ENCODE measurements at regions not wholly inside any gene's neighbourhood (a gene's known extent, or its start where the extent isn't known, plus 50 kb on each side); places are given as distances from the start of the nearest gene placed in this dataset.
"Not testable (repeated sequence)": the region's sequence is repeated elsewhere in the genome, so short reads cannot be mapped to it uniquely, and the experiment has no call there.

DNA sequence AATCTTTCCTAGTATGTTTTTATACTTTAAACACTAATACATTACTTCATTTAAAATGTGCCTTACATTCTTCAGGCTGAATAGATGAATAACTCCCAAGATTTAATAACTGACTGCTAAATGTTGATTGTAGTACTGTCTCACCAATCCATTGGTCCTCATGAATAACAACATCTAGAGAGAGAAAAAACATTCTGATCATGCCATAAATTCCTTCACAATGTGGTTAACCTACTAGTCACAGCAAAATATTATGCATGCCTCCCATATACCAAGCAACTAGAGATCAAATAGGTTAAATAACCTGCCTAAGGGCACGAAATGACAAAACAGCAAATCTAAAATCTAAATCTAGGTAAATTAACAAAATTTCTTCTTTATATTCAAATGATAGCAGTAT is 66.2 kb downstream of the SYT15 start:
- DNase-seq; H3K27me3 ChIP-seq (ENCODE audit: insufficient read depth, low read depth, severe bottlenecking); H3K4me3 ChIP-seq (ENCODE audit: low read depth, low read length); H3K36me3 ChIP-seq; H3K27ac ChIP-seq; H3K9me3 ChIP-seq (ENCODE audit: severe bottlenecking): not testable (repeated sequence)

DNA sequence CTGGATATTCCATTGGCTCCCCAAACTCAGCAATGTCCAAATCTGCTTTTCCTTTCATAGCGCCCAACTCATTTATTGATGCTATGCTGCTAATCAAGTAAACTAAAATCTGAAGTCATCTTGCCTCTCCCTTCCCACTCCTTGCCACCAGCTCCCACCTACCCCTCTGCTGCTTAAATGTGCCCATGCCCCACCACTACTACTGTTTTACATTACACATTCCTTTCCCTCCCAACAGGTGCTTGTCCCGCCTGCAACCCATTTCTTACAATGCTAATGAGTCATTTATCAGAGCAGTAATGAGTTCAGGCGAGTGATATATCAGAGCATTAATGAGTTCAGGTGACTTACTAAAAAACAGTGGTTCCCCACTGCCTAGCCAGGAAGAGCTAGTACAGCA is 67.2 kb downstream of the SYT15 start:
- not testable (repeated sequence) for H3K36me3 ChIP-seq; H3K4me3 ChIP-seq (ENCODE audit: low read depth, low read length); H3K9me3 ChIP-seq (ENCODE audit: severe bottlenecking); H3K27ac ChIP-seq; DNase-seq; H3K27me3 ChIP-seq (ENCODE audit: insufficient read depth, low read depth, severe bottlenecking)

DNA sequence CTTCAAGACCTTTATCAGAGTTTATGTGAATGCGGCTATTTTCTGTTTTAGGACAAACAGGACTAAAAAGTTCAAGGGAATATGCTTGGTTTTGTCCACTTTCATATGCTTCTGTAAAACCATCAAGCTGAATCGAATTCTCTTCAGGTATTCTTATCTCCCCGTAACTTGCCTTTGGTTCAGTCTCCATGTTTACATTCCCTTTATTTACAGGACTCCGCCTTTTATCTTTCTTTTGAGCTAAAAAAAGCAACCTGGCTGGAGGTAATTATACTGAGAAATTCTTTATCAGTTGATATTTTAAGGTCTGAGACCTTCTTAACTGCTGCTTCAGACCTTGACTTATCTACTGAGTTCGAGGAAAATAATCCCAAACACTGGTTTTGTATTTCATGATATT is 72.0 kb downstream of the SYT15 start:
- not testable (repeated sequence) for H3K4me3 ChIP-seq (ENCODE audit: low read depth, low read length); DNase-seq; H3K27me3 ChIP-seq (ENCODE audit: insufficient read depth, low read depth, severe bottlenecking); H3K27ac ChIP-seq; H3K9me3 ChIP-seq (ENCODE audit: severe bottlenecking); H3K36me3 ChIP-seq

DNA sequence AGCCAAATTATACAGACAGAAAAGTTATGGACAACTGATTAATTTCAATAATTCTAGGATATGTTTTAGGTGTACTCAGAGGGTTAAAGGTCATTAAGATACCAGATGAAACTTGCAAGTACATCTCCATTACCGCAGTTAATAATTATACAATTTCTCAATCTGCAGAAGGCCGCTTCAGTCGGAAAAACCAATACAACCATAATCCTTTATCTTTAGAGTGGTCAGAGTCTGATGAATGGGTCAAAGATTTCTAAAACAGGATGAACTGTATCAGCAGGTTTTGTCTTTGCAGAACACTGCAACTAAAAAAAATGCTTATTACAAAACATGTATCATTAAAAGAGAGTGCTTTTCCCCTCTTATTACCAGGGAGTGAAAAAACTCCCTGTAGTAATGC is 78.5 kb downstream of the SYT15 start:
- not testable (repeated sequence) for H3K27me3 ChIP-seq (ENCODE audit: insufficient read depth, low read depth, severe bottlenecking); H3K27ac ChIP-seq; DNase-seq; H3K36me3 ChIP-seq; H3K4me3 ChIP-seq (ENCODE audit: low read depth, low read length); H3K9me3 ChIP-seq (ENCODE audit: severe bottlenecking)

DNA sequence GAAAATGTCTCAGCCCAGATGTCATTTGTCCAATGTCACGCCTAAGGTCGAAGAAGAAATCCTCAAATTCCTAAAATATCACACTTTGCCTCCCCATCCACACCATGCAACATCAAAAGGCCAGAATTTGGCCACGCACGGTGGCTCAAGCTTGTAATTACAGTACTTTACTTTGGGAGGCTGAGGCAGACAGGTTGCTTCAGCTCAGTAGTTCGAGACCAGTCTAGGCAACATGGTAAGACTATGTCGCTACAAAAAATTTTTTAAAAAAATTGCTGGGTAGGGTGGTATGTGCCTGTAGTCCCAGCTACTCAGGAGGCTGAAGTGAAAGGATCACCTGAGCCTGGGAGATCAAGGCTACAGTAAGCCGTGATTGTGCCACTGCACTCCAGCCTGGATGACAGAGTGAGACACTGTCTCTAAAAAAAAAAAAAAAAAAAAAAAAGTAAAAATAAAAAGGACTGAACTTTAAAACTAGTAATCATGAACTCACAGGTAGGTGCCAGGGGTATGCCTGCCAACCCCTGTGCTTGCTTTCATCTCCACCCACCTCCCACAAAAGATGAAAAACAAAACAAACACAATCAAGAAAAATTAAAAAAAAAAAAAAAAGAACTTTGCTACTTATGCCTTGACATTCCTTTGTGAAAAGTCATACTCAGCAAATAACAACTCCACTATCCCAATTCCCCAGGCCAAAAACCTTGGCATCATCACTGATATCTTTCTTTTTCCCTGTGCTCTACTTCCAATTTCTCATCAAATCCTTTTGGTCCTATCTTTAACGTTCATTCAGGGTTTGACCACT is 81.3 kb downstream of the SYT15 start:
- not testable (repeated sequence) for H3K9me3 ChIP-seq (ENCODE audit: severe bottlenecking); H3K27me3 ChIP-seq (ENCODE audit: insufficient read depth, low read depth, severe bottlenecking); H3K27ac ChIP-seq; H3K4me3 ChIP-seq (ENCODE audit: low read depth, low read length); DNase-seq; H3K36me3 ChIP-seq

DNA sequence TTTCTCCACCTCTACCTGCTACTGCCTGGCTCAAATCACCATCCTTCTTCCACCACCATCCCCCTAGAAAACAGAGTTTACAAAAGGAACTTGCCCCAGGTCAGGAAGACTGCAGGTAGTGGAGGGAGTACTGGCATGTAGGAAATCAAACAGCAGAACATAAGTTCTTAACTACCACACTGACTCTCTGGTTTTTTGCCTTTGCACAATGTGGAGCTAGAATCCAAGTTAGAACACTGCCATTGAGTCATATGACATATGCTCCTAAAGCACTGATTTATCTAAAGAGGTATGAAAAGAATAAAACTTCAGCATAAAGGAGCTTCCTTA is 81.9 kb downstream of the SYT15 start:
- H3K4me3 ChIP-seq (ENCODE audit: low read depth, low read length); H3K9me3 ChIP-seq (ENCODE audit: severe bottlenecking); H3K27ac ChIP-seq; H3K27me3 ChIP-seq (ENCODE audit: insufficient read depth, low read depth, severe bottlenecking); DNase-seq; H3K36me3 ChIP-seq: not testable (repeated sequence)

DNA sequence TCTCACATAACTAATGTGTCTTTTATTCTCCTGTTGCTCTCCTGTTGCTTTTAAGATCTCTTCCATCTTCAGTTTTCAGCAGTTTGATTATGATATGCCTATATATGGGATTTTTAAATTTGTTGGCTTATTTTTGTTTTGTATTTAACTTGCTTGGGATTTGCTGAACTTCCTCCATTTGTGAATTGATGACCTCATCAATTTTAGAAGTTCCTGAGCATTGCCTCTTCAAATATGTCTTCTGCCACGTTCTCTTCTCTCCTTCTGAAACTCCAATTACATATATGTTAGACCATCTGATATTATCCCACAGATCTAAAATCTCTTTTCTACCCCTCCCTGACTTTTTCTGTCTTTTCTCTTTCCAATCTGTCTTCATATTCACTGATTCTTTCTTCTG is 86.6 kb downstream of the SYT15 start:
- not testable (repeated sequence) for H3K27ac ChIP-seq; H3K36me3 ChIP-seq; DNase-seq; H3K9me3 ChIP-seq (ENCODE audit: severe bottlenecking); H3K27me3 ChIP-seq (ENCODE audit: insufficient read depth, low read depth, severe bottlenecking); H3K4me3 ChIP-seq (ENCODE audit: low read depth, low read length)

DNA sequence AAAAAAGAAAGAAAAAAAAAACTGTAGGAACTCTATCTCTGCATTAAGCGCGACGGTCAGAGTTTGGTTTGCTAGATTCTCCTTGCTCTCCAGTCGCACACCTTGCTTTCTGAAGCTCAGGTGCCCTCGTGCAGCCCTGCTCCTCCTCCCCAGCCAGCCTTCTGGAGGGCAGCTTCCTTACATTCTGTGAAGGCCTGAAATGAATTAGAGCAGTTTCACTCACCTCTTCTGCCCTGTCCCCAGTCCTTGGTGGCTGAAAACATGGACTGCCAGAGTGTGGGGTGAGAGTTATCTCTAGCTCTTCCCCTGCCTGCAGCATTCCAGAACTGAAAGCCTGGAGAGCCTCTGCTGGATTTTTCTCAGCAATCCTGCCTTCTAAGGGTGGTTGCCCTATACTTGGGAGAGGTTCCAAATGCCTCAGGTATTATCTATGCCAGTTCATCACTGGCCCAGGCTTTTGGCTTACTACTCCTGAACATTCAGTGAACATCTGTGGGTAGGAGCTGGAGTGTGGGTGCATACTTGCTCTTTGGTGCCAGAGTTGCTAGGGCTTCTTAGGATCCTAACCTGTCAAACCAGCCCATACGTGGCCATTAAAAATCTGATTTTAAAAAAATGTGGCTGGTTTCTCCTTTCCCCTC is 89.5 kb downstream of the SYT15 start:
- not testable (repeated sequence) for H3K27me3 ChIP-seq (ENCODE audit: insufficient read depth, low read depth, severe bottlenecking); H3K9me3 ChIP-seq (ENCODE audit: severe bottlenecking); H3K27ac ChIP-seq; H3K36me3 ChIP-seq; DNase-seq; H3K4me3 ChIP-seq (ENCODE audit: low read depth, low read length)

DNA sequence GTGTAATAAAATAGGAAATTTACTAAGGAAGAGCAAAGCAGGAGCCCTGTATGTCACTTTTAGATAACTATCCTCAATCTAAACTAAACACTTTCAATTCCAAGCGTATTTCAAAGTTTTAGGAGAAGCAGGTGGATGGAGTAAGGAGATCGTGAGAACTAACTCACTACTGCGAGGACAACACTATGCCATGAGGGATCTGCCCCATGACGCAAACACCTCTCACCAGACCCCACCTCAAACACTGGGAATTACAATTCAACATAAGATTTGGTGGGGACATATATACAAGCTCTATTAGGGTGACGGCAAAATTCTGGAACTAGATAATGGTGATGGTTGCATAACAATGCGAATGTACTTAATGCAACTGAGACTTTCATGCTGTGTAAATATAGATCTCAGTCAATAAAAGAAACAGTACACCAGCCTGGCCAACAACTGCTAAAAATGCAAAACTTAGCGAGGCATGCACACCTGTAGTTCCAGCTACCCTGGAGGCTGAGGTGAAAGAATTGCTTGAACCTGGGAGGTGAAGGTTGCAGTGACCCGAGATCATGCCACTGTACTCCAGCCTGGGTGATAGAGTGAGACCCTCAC is 99.0 kb downstream of the SYT15 start:
- H3K4me3 ChIP-seq (ENCODE audit: low read depth, low read length); H3K27ac ChIP-seq; H3K36me3 ChIP-seq; H3K9me3 ChIP-seq (ENCODE audit: severe bottlenecking); DNase-seq; H3K27me3 ChIP-seq (ENCODE audit: insufficient read depth, low read depth, severe bottlenecking): not testable (repeated sequence)

DNA sequence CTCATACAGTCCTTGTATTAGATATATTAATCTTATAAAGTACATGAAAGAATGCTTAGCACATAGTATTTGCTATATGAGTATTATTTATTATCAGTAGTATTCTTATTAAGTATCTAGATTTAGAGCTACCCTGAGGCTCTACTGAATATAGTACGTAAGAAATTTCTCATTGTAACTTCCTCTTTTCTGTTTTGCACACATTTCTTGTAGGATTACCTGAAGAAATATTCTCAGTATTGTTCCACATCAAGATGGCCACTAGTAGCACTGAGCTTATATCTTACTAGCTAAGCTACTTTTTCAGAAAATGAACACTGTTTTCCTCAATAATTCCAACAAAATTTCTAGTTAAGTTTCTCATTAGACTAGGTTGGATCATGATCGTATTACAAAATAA is 112.5 kb downstream of the SYT15 start:
- H3K4me3 ChIP-seq (ENCODE audit: low read depth, low read length); H3K27ac ChIP-seq; H3K36me3 ChIP-seq; H3K27me3 ChIP-seq (ENCODE audit: insufficient read depth, low read depth, severe bottlenecking); DNase-seq; H3K9me3 ChIP-seq (ENCODE audit: severe bottlenecking): not testable (repeated sequence)

DNA sequence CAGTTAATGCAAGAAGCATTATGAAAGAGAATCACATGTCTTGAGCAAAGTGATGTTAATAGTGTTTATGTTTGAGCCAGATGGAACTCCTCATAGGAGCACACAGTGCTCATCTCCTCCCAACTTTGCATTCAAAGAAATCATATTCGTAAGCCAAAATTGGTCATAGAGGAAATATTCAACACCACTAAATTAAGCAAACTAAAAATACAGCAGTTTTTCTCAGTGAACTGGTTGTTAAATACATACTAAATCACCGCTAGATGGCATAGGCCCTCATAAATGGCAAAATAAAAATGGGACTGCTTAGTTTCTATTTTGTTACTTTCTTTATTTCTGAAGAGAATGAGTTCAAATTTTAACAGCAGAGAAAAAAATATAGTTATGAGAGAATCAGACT is 114.3 kb downstream of the SYT15 start:
- H3K27ac ChIP-seq; DNase-seq; H3K4me3 ChIP-seq (ENCODE audit: low read depth, low read length); H3K27me3 ChIP-seq (ENCODE audit: insufficient read depth, low read depth, severe bottlenecking); H3K9me3 ChIP-seq (ENCODE audit: severe bottlenecking); H3K36me3 ChIP-seq: not testable (repeated sequence)

DNA sequence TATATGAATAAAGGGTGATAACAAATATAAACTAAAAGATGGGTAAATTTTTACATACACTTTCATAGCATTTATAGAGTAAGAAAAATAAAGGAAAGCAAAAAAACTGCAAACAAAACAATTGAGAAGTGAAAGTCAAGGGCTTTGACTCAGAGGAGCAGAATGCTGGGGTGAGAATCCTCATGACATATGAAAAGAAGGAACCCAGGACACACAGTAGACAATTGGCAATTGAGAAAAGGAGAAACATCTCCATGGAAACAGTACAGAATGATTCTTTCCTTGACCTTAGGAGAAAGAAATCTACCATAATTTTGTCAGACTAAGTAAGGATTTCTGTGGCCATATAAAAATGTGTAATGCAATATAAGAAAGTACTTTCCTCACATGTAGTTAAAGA is 138.3 kb downstream of the SYT15 start:
- H3K27ac ChIP-seq; H3K9me3 ChIP-seq (ENCODE audit: severe bottlenecking); H3K4me3 ChIP-seq (ENCODE audit: low read depth, low read length); H3K27me3 ChIP-seq (ENCODE audit: insufficient read depth, low read depth, severe bottlenecking); H3K36me3 ChIP-seq; DNase-seq: not testable (repeated sequence)

DNA sequence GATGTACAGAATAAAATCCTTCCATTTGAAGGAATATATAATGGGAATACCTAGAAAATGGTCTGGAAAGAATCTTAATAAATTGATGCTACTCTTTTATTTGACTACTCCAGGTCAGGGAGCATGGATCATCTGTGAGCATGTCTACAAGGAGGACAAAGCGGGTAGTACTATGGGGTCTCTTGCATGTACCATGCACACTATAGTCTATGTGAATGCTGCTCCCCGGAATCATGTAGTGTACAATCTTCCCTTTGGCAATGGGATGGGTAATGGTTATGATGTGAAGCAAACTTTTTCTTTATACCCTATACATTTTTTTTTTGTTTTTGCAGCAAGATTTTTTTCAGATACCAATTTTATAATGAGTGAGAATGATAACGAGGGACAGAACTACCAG is 139.1 kb downstream of the SYT15 start:
- not testable (repeated sequence) for DNase-seq; H3K4me3 ChIP-seq (ENCODE audit: low read depth, low read length); H3K36me3 ChIP-seq; H3K27ac ChIP-seq; H3K9me3 ChIP-seq (ENCODE audit: severe bottlenecking); H3K27me3 ChIP-seq (ENCODE audit: insufficient read depth, low read depth, severe bottlenecking)

All from WERI-Rb-1 (cell line).